GM12891 (cell line): ENCODE measurements at regions not wholly inside any gene's neighbourhood (a gene's known extent, or its start where the extent isn't known, plus 50 kb on each side); places are given as distances from the start of the nearest gene placed in this dataset.
"Not testable (repeated sequence)": the region's sequence is repeated elsewhere in the genome, so short reads cannot be mapped to it uniquely, and the experiment has no call there.

Experiments
- DNase-seq: peaks from one replicate; pipeline ENCODE4 v3.0.0; 2011; ENCODE audit warnings: low spot score; ENCODE audit not compliant: insufficient read length
- FAIRE-seq: peaks from 2 replicates; lab custom pipeline; 2011; peaks lifted over from hg19 to GRCh38; lab: Jason Lieb, UNC
- PAX5 ChIP-seq: IDR thresholded peaks from 2 replicates; pipeline ENCODE4 v1.6.1; 2011; ENCODE audit warnings: low read length, moderate library complexity, mild to moderate bottlenecking; ENCODE audit not compliant: insufficient read depth, severe bottlenecking
- POLR2A ChIP-seq: IDR thresholded peaks from 2 replicates; pipeline ENCODE4 v1.6.1; 2011; ENCODE audit warnings: low read depth, low read length, control low read depth
- POLR2AphosphoS5 ChIP-seq: IDR thresholded peaks from 2 replicates; pipeline ENCODE4 v1.6.1; 2011; ENCODE audit warnings: low read depth, low read length, control low read depth
- POU2F2 ChIP-seq: IDR thresholded peaks from 2 replicates; pipeline ENCODE4 v1.6.1; 2011; ENCODE audit warnings: low read depth, mild to moderate bottlenecking, control low read depth, low read length, moderate library complexity
- SPI1 ChIP-seq: IDR thresholded peaks from 2 replicates; pipeline ENCODE4 v1.6.1; 2011; ENCODE audit warnings: low read depth, low read length, control low read depth
- TAF1 ChIP-seq: IDR thresholded peaks from 2 replicates; pipeline ENCODE4 v1.6.1; 2011; ENCODE audit warnings: low read depth, low read length, control low read depth

GRCh38 chr19:30066781-30067759, 125.0 kb downstream of the URI1 start:
- no peak for TF ChIP-seq PAX5
- TF ChIP-seq TAF1 = no peak
- TF ChIP-seq POLR2A = no peak
- TF ChIP-seq SPI1 = no peak
- TF ChIP-seq POLR2AphosphoS5 = no peak
- no peak for TF ChIP-seq POU2F2
- no peak for FAIRE-seq
- no peak for DNase-seq

GRCh38 chr19:30067956-30068506, 126.0 kb downstream of the URI1 start:
- DNase-seq, FAIRE-seq: not testable (repeated sequence)

- no peak for DNase-seq
- TF ChIP-seq PAX5 = no peak
- no peak for TF ChIP-seq POLR2A
- TF ChIP-seq SPI1 = no peak
- no peak for TF ChIP-seq TAF1
- TF ChIP-seq POLR2AphosphoS5 = no peak
- no peak for TF ChIP-seq POU2F2
- FAIRE-seq = no peak
Observed at GRCh38 chr19:30068528-30069395, 126.7 kb downstream of the URI1 start.

GRCh38 chr19:30069535-30070197, 127.6 kb downstream of the URI1 start:
- TF ChIP-seq SPI1 (no peak), TAF1 (no peak), POLR2AphosphoS5 (no peak), POU2F2 (no peak), POLR2A (no peak)
- FAIRE-seq (no peak), DNase-seq (no peak)

- no peak for TF ChIP-seq PAX5
- TF ChIP-seq POU2F2 = no peak
- no peak for TF ChIP-seq SPI1
- no peak for TF ChIP-seq POLR2A
- no peak for TF ChIP-seq POLR2AphosphoS5
- TF ChIP-seq TAF1 = no peak
- DNase-seq (no peak), FAIRE-seq (no peak)
Observed at GRCh38 chr19:30070198-30070967, 128.3 kb downstream of the URI1 start.

- no peak for DNase-seq
- TF ChIP-seq POLR2AphosphoS5 = no peak
- no peak for TF ChIP-seq TAF1
- TF ChIP-seq SPI1 = no peak
- TF ChIP-seq PAX5 = no peak
- TF ChIP-seq POU2F2 = no peak
- no peak for TF ChIP-seq POLR2A
- FAIRE-seq = no peak
Observed at GRCh38 chr19:30070968-30071632, 129.1 kb downstream of the URI1 start.

- TF ChIP-seq PAX5 (no peak), SPI1 (no peak)
- DNase-seq (no peak), FAIRE-seq (no peak)
Observed at GRCh38 chr19:30071871-30072270, 129.8 kb downstream of the URI1 start.
